Spleen (tissue), 11 donors: ENCODE measurements at regions not wholly inside any gene's neighbourhood (a gene's known extent, or its start where the extent isn't known, plus 50 kb on each side); places are given as distances from the start of the nearest gene placed in this dataset.

Experiments used
- DNase-seq: peaks from one replicate; pipeline ENCODE4 v3.0.0-alpha.2; 2020
- H3K27ac ChIP-seq, 8 donors: fragments of 200-600 bp; sonication (generic) in 7 of 8; 1 replicate in 4 of 8; 2 replicates in 4 of 8; pipeline versions ENCODE4 v1.5.0 to v1.8.0; 2016 to 2021; ENCODE audit warnings: inconsistent platforms in 4 of 8, mild to moderate bottlenecking in 4 of 8, moderate library complexity in 1 of 8
- H3K27me3 ChIP-seq, 7 donors: fragments of 200-600 bp; sonication (generic) in 6 of 7; replicated peaks in 1 of 7; 1 replicate in 4 of 7; 2 replicates in 3 of 7; pipeline versions ENCODE4 v1.5.0 to v1.8.0; 2016 to 2021; ENCODE audit warnings: inconsistent platforms in 3 of 7, mild to moderate bottlenecking in 1 of 7
- H3K36me3 ChIP-seq, 6 donors: fragments of 200-600 bp; sonication (generic) in 5 of 6; 1 replicate in 4 of 6; 2 replicates in 2 of 6; pipeline versions ENCODE4 v1.5.0 to v1.8.0; 2016 to 2021; ENCODE audit warnings: inconsistent platforms in 2 of 6
- H3K4me1 ChIP-seq, 6 donors: fragments of 200-600 bp; sonication (generic) in 5 of 6; 1 replicate in 3 of 6; 2 replicates in 3 of 6; pipeline versions ENCODE4 v1.5.0 to v1.8.0; 2016 to 2021; ENCODE audit warnings: inconsistent platforms in 3 of 6
- H3K4me3 ChIP-seq, 8 donors: fragments of 200-600 bp; sonication (generic) in 7 of 8; 1 replicate in 4 of 8; 2 replicates in 4 of 8; pipeline versions ENCODE4 v1.5.0 to v1.8.0; 2016 to 2021; ENCODE audit warnings: inconsistent platforms in 4 of 8, mild to moderate bottlenecking in 4 of 8, moderate library complexity in 2 of 8
- H3K9me3 ChIP-seq, 8 donors: fragments of 200-600 bp; sonication (generic) in 7 of 8; 1 replicate in 4 of 8; 2 replicates in 4 of 8; pipeline versions ENCODE4 v1.5.0 to v1.8.0; 2016 to 2021; ENCODE audit warnings: inconsistent platforms in 4 of 8
- CTCF ChIP-seq, 11 experiments: fragments of 200-600 bp in 7 of 11; fragments of 450-650 bp in 4 of 11; sonication (generic) in 4 of 11; IDR thresholded peaks in 8 of 11; conservative IDR thresholded peaks in 3 of 11; 1 replicate in 7 of 11; 2 replicates in 4 of 11; pipeline versions ENCODE4 v1.4.0 to v1.8.0; 2016 to 2021; ENCODE audit warnings: antibody characterized with exemption in 11 of 11, inconsistent platforms in 4 of 11, mild to moderate bottlenecking in 1 of 11
- POLR2A ChIP-seq, 3 donors: fragments of 450-650 bp; IDR thresholded peaks; one replicate each; pipeline ENCODE4 v1.5.1; 2017; ENCODE audit warnings: antibody characterized with exemption in 3 of 3, mild to moderate bottlenecking in 1 of 3
- POLR2AphosphoS5 ChIP-seq, 3 donors: sonication (generic); formaldehyde crosslinking; IDR thresholded peaks; one replicate each; pipeline ENCODE4 v1.5.1; 2017; ENCODE audit warnings: antibody characterized with exemption in 3 of 3
- WGBS, 5 donors: extraction: QIAGEN DNeasy Blood & Tissue Kit in 3 of 5; methylation state at CpG; one replicate each; pipeline versions ENCODE4 v1.1.5 to v1.1.7; 2013 to 2018; 5-methylcytosine and 5-hydroxymethylcytosine counted together
- intact Hi-C: fragments of 100-400 bp; cut with DNase I; formaldehyde crosslinking; loops from one replicate; pipeline ENCODE4 v1.15.0; 2023; ENCODE audit warnings: low total_unique reads
- donor health status: healthy with polysubstance abuse.
- donor health status: DM: no; HTN: no; CAD: no; lungs with moderate emphysema.
- donor health status: DM: no; HTN: no; CAD: no.
- donor health status: Bipolar disorder and iron deficiency.
- donor health status: healthy.
- donor health status: DM: no; HTN: no; CAD: no.
- donor health status: DM: yes; HTN: yes; CAD: no.

- WGBS, 5 donors = 0 to 88% (median 0%) methylated on average over 1 of the region's 1 CpG
- Histone ChIP-seq H3K9me3 (no peaks in the 10 kb centered on the region), H3K27me3 (no peaks in the 10 kb centered on the region), H3K4me1 (peaks cover 0 to 13% (median 0%) of the 10 kb centered on the region in 6 donors), H3K36me3 (no peaks in the 10 kb centered on the region), H3K4me3 (no peak overlapping the region), H3K27ac (no peak overlapping the region)
- no peak for TF ChIP-seq POLR2A (IDR thresholded peaks at IDR 0.05)
- TF ChIP-seq CTCF (IDR thresholded peaks at IDR 0.05 in 8 of 11, conservative IDR thresholded peaks at IDR 0.05 in 3 of 11) = no peak
- TF ChIP-seq POLR2AphosphoS5 (IDR thresholded peaks at IDR 0.05) = no peak
- no peak for DNase-seq
- intact Hi-C loops = no loop called here
Measured at GRCh38 chr5:125154301-125155110, 408.1 kb upstream of the ZNF608 start.

- Histone ChIP-seq H3K4me1 (no peaks in the 10 kb centered on the region), H3K27ac (no peak overlapping the region), H3K27me3 (no peaks in the 10 kb centered on the region), H3K4me3 (no peak overlapping the region), H3K9me3 (peaks cover 0 to 41% (median 29%) of the 10 kb centered on the region in 8 donors), H3K36me3 (no peaks in the 10 kb centered on the region)
- intact Hi-C loops = no loop called here
- TF ChIP-seq CTCF (IDR thresholded peaks at IDR 0.05 in 8 of 11, conservative IDR thresholded peaks at IDR 0.05 in 3 of 11) (no peak), POLR2AphosphoS5 (IDR thresholded peaks at IDR 0.05) (no peak), POLR2A (IDR thresholded peaks at IDR 0.05) (no peak)
- WGBS, 5 donors = 78 to 86% (median 80%) methylated on average over 8 to 10 of the region's 10 CpGs
- DNase-seq = no peak
Measured at GRCh38 chr5:125160787-125161502, 414.5 kb upstream of the ZNF608 start.

GRCh38 chr5:125162714-125163113 lies 416.3 kb upstream of the ZNF608 start:
- WGBS, 5 donors = 84 to 100% (median 95%) methylated on average over 1 of the region's 1 CpG
- H3K27ac ChIP-seq = no peak overlapping the region
- H3K9me3 ChIP-seq = peaks cover 0 to 58% (median 42%) of the 10 kb centered on the region in 8 donors
- H3K4me1 ChIP-seq = no peaks in the 10 kb centered on the region
- intact Hi-C loops = no loop called here
- H3K36me3 ChIP-seq = no peaks in the 10 kb centered on the region
- no peaks in the 10 kb centered on the region for H3K27me3 ChIP-seq
- H3K4me3 ChIP-seq = no peak overlapping the region
- DNase-seq = no peak
- TF ChIP-seq CTCF (IDR thresholded peaks at IDR 0.05 in 8 of 11, conservative IDR thresholded peaks at IDR 0.05 in 3 of 11) (no peak), POLR2AphosphoS5 (IDR thresholded peaks at IDR 0.05) (no peak), POLR2A (IDR thresholded peaks at IDR 0.05) (no peak)

GRCh38 chr5:125169396-125169795 lies 423.0 kb upstream of the ZNF608 start:
- 87 to 98% (median 92%) methylated on average over 1 of the region's 1 CpG for WGBS, 5 donors
- intact Hi-C loops = no loop called here
- no peak for DNase-seq
- Histone ChIP-seq H3K27me3 (no peaks in the 10 kb centered on the region), H3K4me1 (no peaks in the 10 kb centered on the region), H3K27ac (no peak overlapping the region), H3K9me3 (peaks cover 0 to 34% (median 24%) of the 10 kb centered on the region in 8 donors), H3K4me3 (no peak overlapping the region), H3K36me3 (no peaks in the 10 kb centered on the region)
- TF ChIP-seq POLR2A (IDR thresholded peaks at IDR 0.05) (no peak), CTCF (IDR thresholded peaks at IDR 0.05 in 8 of 11, conservative IDR thresholded peaks at IDR 0.05 in 3 of 11) (no peak), POLR2AphosphoS5 (IDR thresholded peaks at IDR 0.05) (no peak)
